Right kidney (tissue), 1 donor: ENCODE measurements at regions not wholly inside any gene's neighbourhood (a gene's known extent, or its start where the extent isn't known, plus 50 kb on each side); places are given as distances from the start of the nearest gene placed in this dataset.
"Not testable (repeated sequence)": the region's sequence is repeated elsewhere in the genome, so short reads cannot be mapped to it uniquely, and the experiment has no call there.

ENCODE experiments used
- DNase-seq: peaks from one replicate; pipeline ENCODE4 v3.0.0-alpha.2; 2016

GRCh38 chr18:22566703-22567420, 149.1 kb upstream of the CTAGE1 start:
- DNase-seq, result no peak

DNA sequence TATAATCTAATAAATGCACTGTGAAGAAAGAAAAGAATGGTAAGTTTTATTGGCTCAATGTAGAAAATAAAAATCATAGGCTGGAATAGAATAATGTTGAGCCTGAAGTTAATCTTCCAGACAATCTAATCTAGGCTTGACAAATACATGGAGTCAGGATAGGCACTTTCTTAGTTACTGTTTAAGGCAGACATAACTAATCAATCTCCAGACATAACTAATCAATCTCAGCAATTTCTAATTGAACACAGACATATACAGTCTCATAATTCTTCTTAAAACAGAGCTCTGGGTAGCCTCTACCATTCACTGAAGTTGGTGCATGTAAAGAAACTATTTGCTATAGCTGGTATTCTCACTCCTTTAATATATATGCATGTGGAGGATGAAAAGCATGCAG, 150.1 kb upstream of the CTAGE1 start:
- no peak for DNase-seq

GRCh38 chr18:22570492-22570891, 152.8 kb upstream of the CTAGE1 start:
- DNase-seq, result no peak

DNA sequence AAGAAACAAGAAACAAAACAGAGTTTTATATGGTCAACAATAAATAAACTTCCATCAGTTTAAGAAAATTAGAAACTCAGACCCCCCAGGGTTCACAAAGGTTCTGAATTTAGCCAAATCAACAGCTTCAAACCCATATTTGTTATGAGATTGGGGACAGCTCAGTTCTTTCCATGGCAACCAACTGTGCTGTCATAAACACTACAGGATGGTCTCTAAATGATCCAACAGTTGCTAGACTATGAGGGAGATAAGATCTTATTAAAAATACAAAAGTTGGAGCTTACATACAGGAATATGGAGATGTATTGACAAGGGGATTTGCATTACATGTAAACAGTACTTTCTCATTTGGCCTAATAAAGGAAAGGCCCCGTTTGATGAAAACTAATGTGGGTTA, 154.6 kb upstream of the CTAGE1 start:
- no peak for DNase-seq

DNA sequence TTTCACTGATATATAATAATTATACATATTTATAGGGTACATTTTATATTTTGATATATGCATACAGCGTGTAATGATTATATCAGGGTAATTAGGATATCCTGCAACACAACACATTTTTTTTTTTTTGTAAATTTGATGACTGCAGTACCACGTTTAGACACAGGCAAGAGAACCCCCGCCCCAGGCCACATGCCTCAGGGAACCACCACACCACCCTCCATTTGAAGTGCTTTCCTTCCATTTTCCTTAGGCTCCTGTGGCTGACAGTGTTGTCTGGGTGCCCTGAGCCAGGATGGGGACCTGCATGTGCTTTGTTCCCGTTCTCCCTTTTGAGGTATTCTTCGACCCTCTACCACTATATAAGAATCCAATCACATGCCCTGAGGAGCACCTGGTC, 161.6 kb upstream of the CTAGE1 start:
- DNase-seq, result no peak

DNA sequence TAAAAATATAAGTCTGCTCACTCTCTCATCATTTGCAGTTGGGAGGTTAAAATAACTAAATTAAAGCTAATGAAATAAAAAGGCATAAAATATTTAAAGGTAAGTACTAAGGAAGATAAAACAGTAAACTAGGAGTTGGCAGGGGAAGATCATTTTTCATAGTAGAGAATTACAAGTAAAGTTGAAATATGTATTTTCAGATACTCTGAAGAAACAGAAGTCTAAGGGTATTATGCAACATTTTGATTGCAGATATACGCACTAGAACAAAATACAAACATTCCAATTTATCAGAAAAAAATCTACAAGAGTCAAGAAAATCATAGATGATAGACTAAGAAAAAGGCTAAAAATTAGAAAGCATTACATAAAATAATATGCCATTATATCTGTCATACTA, 167.6 kb upstream of the CTAGE1 start:
- no peak for DNase-seq

DNA sequence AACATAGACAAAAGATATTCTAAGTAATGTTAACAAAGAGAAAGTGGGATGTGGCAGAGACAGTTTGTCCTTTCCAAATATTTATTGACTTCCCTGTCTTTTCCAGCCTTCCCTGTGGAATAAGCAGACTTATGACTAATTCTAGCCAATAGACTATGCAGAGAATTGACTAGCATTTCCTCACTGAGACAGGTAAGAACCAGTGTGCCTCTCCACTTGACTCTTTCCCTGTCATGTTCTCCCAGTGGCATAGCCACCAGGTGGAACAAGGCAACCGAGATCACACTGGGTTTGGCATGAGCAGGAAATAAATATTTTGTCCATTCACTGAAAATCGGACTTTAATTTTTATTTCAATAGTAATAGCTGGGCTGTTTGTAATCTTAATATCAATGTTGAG, 168.1 kb upstream of the CTAGE1 start:
- no peak for DNase-seq

DNA sequence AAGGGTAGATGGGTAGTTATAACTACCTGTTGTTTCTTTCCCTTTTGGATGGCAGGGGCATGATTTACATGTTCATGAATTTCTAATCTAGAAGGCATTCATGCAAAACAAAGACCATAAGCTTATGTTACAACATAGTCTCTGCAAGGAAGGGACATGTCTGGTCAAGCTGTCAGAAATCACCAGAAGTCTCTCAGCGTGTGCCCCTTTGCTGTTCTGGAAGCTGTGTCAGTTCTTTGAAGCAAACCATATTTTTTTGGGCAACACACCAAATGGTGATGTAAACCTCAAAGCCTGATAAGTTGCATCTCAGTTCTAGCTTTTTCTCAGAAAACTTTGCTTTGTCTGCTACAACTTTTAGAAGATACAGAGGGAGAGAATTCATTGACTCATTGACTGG, 173.5 kb upstream of the CTAGE1 start:
- no peak for DNase-seq

GRCh38 chr18:22594155-22594690, 176.5 kb upstream of the CTAGE1 start:
- DNase-seq, result no peak

DNA sequence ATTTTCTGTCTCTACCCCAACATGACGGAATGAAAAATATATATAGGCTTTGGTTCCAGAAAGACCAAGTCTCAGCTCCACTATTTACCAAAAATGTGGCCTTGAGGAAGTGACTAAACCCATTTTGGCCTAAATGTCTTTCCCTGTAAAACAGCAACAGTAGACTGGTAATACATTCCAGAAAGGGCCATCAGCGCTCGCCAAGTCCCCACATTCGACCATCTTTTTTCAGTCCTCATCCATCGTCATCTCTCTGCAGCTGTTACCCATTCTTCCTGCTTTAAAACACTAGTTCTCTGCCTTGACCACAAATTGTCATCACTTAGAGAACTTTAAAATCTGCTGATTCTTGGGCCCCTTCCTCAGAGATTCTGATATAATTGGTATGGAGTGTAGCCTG, 183.8 kb upstream of the CTAGE1 start:
- no peak for DNase-seq

- DNase-seq, result not testable (repeated sequence)
These were observed 184.7 kb upstream of the CTAGE1 start for GRCh38 chr18:22602456-22602855.

DNA sequence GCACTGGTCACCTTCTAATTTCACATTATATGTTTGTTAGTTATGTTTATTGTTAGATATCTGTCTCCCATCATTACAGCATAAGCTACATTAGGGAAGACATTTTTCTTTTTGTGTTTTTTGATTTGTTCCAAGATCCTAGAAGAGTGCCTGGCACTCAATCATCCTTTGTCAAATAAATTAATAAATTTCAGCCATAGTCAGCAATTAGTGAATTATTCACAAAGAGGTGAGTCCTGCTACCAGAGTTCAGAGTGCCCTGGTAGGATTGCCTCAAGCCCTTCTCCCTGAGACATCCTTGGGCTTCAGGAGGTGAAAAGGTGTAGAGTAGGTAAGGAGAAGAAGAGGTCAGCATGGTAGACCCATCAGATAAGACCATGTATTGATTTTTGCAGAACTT, 186.2 kb upstream of the CTAGE1 start:
- DNase-seq, result no peak

GRCh38 chr18:22604390-22604985, 186.8 kb upstream of the CTAGE1 start:
- peak; percentile 59 for DNase-seq

GRCh38 chr18:22604986-22605421, 187.3 kb upstream of the CTAGE1 start:
- no peak for DNase-seq

DNA sequence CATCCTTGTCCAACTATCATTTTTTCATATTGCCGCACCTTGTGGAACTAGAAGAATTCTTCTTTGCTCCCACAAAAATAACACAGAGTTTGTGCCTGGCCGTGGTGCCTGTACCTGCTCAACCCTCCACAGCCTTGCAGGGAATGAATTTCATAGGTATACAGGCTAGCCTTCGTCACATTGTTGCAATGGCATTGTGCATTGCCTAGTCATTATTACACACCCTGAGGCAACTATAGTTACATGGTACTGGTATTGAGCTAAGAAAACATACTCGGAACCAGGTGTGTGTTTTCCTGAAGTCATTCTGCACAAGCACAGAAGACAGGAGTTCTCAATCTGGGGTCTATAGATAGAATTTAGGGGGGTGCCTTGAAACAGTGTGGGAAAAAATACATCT, 188.0 kb upstream of the CTAGE1 start:
- DNase-seq, result no peak

- DNase-seq, result no peak
These were observed 189.0 kb upstream of the CTAGE1 start for GRCh38 chr18:22606563-22607283.

- no peak for DNase-seq
These were observed 189.5 kb upstream of the CTAGE1 start for GRCh38 chr18:22607284-22607635.

- no peak for DNase-seq
These were observed 191.1 kb upstream of the CTAGE1 start for GRCh38 chr18:22608847-22609246.

- DNase-seq, result no peak
These were observed 191.9 kb upstream of the CTAGE1 start for GRCh38 chr18:22609642-22610041.

- no peak for DNase-seq
These were observed 195.5 kb upstream of the CTAGE1 start for GRCh38 chr18:22613058-22613690.

DNA sequence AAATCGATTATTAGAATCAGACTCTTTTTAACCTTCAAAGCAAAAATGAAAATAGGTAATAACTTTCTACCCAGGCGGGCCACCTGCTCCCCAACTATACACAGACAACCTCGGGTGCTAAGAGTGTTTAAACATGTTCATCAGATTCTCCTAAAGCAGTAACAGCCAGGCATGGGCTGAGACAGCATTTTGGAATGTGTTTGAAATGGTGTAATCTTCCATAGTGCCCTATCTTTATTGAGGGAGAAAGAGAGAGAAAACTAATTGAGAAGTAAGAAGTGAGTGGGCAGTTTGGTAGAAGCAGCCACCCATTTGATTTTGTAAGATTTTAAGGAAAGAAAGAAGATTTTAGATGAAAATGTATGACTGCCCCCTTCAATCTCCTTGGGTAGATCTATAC, 196.1 kb upstream of the CTAGE1 start:
- DNase-seq, result no peak

DNA sequence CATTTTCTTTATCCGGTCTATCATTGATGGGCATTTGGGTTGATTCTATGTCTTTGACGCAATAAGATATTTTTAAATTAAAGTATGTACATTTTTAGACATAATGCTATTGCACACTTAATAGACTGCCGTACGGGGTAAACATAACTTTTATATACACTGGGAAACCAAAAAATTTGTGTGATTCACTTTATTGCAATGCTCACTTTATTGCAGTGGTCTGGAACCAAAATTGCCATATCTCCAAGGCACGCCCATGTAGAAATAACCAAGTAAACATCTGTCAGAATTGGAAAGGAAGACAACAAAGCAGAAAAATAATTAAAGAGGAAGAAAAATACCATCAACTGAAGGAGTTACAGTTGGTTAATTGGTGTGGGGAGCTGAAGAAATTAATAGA, 205.8 kb upstream of the CTAGE1 start:
- DNase-seq, result no peak

DNA sequence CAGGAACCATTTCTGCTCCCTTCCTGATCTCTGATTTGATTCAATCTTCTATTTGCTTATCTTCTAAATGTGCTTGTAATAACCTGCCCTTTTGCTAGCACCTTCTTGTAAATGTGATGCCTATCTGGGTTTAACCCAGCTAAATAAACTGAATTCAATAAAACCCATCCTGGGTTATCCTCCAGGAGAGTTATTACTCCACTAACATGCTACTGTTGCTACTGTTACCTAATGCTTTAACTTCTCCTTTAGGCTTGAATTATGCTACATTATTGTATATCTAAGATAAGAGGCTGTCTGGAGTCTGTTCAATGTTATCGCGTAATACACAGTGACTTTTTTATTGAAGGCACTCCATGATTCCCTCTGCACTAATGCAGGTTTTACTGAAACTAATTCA, 206.5 kb upstream of the CTAGE1 start:
- DNase-seq, result no peak
